ENCODE measurements at regions not wholly inside any gene's neighbourhood (a gene's known extent, or its start where the extent isn't known, plus 50 kb on each side); places are given as distances from the start of the nearest gene placed in this dataset.

- Histone ChIP-seq H3K4me3 (no peak overlapping the region), H3K9ac (no peak overlapping the region), H3K4me2 (no peak overlapping the region), H3K27me3 (no peaks in the 10 kb centered on the region), H3K27ac (no peak overlapping the region), H4K20me1 (no peaks in the 10 kb centered on the region), H3K4me1 (no peaks in the 10 kb centered on the region), H3K36me3 (no peaks in the 10 kb centered on the region), H3K9me3 (replicated peaks in 1 of 11) (peaks cover 0 to 9% (median 0%) of the 10 kb centered on the region in 11 experiments; a peak in 4 of 22 replicates)
- TF ChIP-seq Cebpa-rat (IDR thresholded peaks at IDR 0.05), result no peak
Measured at GRCh38 chr3:79864077-79864476, 96.3 kb upstream of the ROBO1 start.

GRCh38 chr3:79848876-79849275 is 81.1 kb upstream of the ROBO1 start:
- H3K4me1 ChIP-seq, result no peaks in the 10 kb centered on the region
- H3K4me3 ChIP-seq, result no peak overlapping the region
- H3K9ac ChIP-seq, result no peak overlapping the region
- H4K20me1 ChIP-seq, result no peaks in the 10 kb centered on the region
- no peak overlapping the region for H3K27ac ChIP-seq
- H3K36me3 ChIP-seq, result no peaks in the 10 kb centered on the region
- no peak for TF ChIP-seq Cebpa-rat (IDR thresholded peaks at IDR 0.05)
- no peaks in the 10 kb centered on the region for H3K9me3 ChIP-seq (replicated peaks in 1 of 11)
- H3K4me2 ChIP-seq, result no peak overlapping the region
- no peaks in the 10 kb centered on the region for H3K27me3 ChIP-seq

- Histone ChIP-seq H3K9ac (no peak overlapping the region), H3K27ac (no peak overlapping the region), H3K36me3 (no peaks in the 10 kb centered on the region), H3K27me3 (no peaks in the 10 kb centered on the region), H3K4me3 (no peak overlapping the region), H3K4me2 (no peak overlapping the region), H3K4me1 (no peaks in the 10 kb centered on the region), H3K9me3 (replicated peaks in 1 of 11) (no peaks in the 10 kb centered on the region), H4K20me1 (no peaks in the 10 kb centered on the region)
- no peak for TF ChIP-seq Cebpa-rat (IDR thresholded peaks at IDR 0.05)
Measured at GRCh38 chr3:79847928-79848327, 80.1 kb upstream of the ROBO1 start.

GRCh38 chr3:79846148-79846933 is 78.5 kb upstream of the ROBO1 start:
- H3K4me2 ChIP-seq, result no peak overlapping the region
- TF ChIP-seq Cebpa-rat (IDR thresholded peaks at IDR 0.05), result no peak
- no peaks in the 10 kb centered on the region for H3K4me1 ChIP-seq
- H3K36me3 ChIP-seq, result no peaks in the 10 kb centered on the region
- H3K9ac ChIP-seq, result no peak overlapping the region
- H3K27me3 ChIP-seq, result no peaks in the 10 kb centered on the region
- no peak overlapping the region for H3K27ac ChIP-seq
- H3K9me3 ChIP-seq (replicated peaks in 1 of 11), result peaks cover 0 to 6% (median 0%) of the 10 kb centered on the region in 11 experiments; a peak in 2 of 22 replicates
- no peak overlapping the region for H3K4me3 ChIP-seq
- no peaks in the 10 kb centered on the region for H4K20me1 ChIP-seq

GRCh38 chr3:79845546-79845945 is 77.7 kb upstream of the ROBO1 start:
- no peak overlapping the region for H3K4me2 ChIP-seq
- no peak for TF ChIP-seq Cebpa-rat (IDR thresholded peaks at IDR 0.05)
- H3K27ac ChIP-seq, result no peak overlapping the region
- H3K9me3 ChIP-seq (replicated peaks in 1 of 11), result peaks cover 0 to 8% (median 0%) of the 10 kb centered on the region in 11 experiments; a peak in 2 of 22 replicates
- no peaks in the 10 kb centered on the region for H4K20me1 ChIP-seq
- no peak overlapping the region for H3K9ac ChIP-seq
- H3K27me3 ChIP-seq, result no peaks in the 10 kb centered on the region
- no peak overlapping the region for H3K4me3 ChIP-seq
- no peaks in the 10 kb centered on the region for H3K4me1 ChIP-seq
- H3K36me3 ChIP-seq, result no peaks in the 10 kb centered on the region

GRCh38 chr3:79844176-79844575 is 76.4 kb upstream of the ROBO1 start:
- Histone ChIP-seq H3K4me3 (no peak overlapping the region), H3K9me3 (replicated peaks in 1 of 11) (peaks cover 0 to 8% (median 0%) of the 10 kb centered on the region in 11 experiments; a peak in 2 of 22 replicates), H3K9ac (no peak overlapping the region), H4K20me1 (no peaks in the 10 kb centered on the region), H3K4me2 (no peak overlapping the region), H3K27ac (no peak overlapping the region), H3K27me3 (no peaks in the 10 kb centered on the region), H3K36me3 (no peaks in the 10 kb centered on the region), H3K4me1 (no peaks in the 10 kb centered on the region)
- no peak for TF ChIP-seq Cebpa-rat (IDR thresholded peaks at IDR 0.05)

- H4K20me1 ChIP-seq, result no peaks in the 10 kb centered on the region
- no peak for TF ChIP-seq Cebpa-rat (IDR thresholded peaks at IDR 0.05)
- no peak overlapping the region for H3K4me3 ChIP-seq
- H3K27ac ChIP-seq, result no peak overlapping the region
- H3K9me3 ChIP-seq (replicated peaks in 1 of 11), result peaks cover 0 to 8% (median 0%) of the 10 kb centered on the region in 11 experiments; a peak in 2 of 22 replicates
- H3K4me1 ChIP-seq, result no peaks in the 10 kb centered on the region
- no peak overlapping the region for H3K4me2 ChIP-seq
- H3K36me3 ChIP-seq, result no peaks in the 10 kb centered on the region
- H3K27me3 ChIP-seq, result no peaks in the 10 kb centered on the region
- no peak overlapping the region for H3K9ac ChIP-seq
Measured at GRCh38 chr3:79843180-79843579, 75.4 kb upstream of the ROBO1 start.

GRCh38 chr3:79835701-79836100 is 67.9 kb upstream of the ROBO1 start:
- no peak overlapping the region for H3K4me2 ChIP-seq
- H4K20me1 ChIP-seq, result no peaks in the 10 kb centered on the region
- H3K4me1 ChIP-seq, result no peaks in the 10 kb centered on the region
- H3K27ac ChIP-seq, result no peak overlapping the region
- no peak for TF ChIP-seq Cebpa-rat (IDR thresholded peaks at IDR 0.05)
- H3K4me3 ChIP-seq, result no peak overlapping the region
- H3K9me3 ChIP-seq (replicated peaks in 1 of 11), result no peaks in the 10 kb centered on the region
- no peak overlapping the region for H3K9ac ChIP-seq
- H3K36me3 ChIP-seq, result no peaks in the 10 kb centered on the region
- H3K27me3 ChIP-seq, result no peaks in the 10 kb centered on the region

- H3K36me3 ChIP-seq, result no peaks in the 10 kb centered on the region
- no peak overlapping the region for H3K4me2 ChIP-seq
- no peak overlapping the region for H3K4me3 ChIP-seq
- no peak overlapping the region for H3K9ac ChIP-seq
- H4K20me1 ChIP-seq, result no peaks in the 10 kb centered on the region
- H3K4me1 ChIP-seq, result peaks cover 0 to 5% (median 0%) of the 10 kb centered on the region in 10 experiments; a peak in 2 of 20 replicates
- H3K27ac ChIP-seq, result no peak overlapping the region
- TF ChIP-seq Cebpa-rat (IDR thresholded peaks at IDR 0.05), result no peak
- H3K9me3 ChIP-seq (replicated peaks in 1 of 11), result no peaks in the 10 kb centered on the region
- H3K27me3 ChIP-seq, result no peaks in the 10 kb centered on the region
Measured at GRCh38 chr3:79824166-79824565, 56.4 kb upstream of the ROBO1 start.

GRCh38 chr3:79822076-79822475 is 54.3 kb upstream of the ROBO1 start:
- peaks cover 0 to 3% (median 0%) of the 10 kb centered on the region in 11 experiments; a peak in 2 of 22 replicates for H3K9me3 ChIP-seq (replicated peaks in 1 of 11)
- no peak overlapping the region for H3K4me3 ChIP-seq
- no peaks in the 10 kb centered on the region for H3K27me3 ChIP-seq
- TF ChIP-seq Cebpa-rat (IDR thresholded peaks at IDR 0.05), result no peak
- H3K27ac ChIP-seq, result no peak overlapping the region
- H3K36me3 ChIP-seq, result no peaks in the 10 kb centered on the region
- no peak overlapping the region for H3K4me2 ChIP-seq
- H3K4me1 ChIP-seq, result peaks cover 0 to 5% (median 0%) of the 10 kb centered on the region in 10 experiments; a peak in 2 of 20 replicates
- H4K20me1 ChIP-seq, result no peaks in the 10 kb centered on the region
- H3K9ac ChIP-seq, result no peak overlapping the region

Measured in BLaER1 treated with 17β-estradiol and CSF1 and Interleukin-3, amounts not matched to agents 10 nM and 100 nM (cell line).